ENCODE measurements at regions not wholly inside any gene's neighbourhood (a gene's known extent, or its start where the extent isn't known, plus 50 kb on each side); places are given as distances from the start of the nearest gene placed in this dataset.

- in situ Hi-C loops (cut with MboI; ENCODE audit: low sequenced_read_pairs), result no loop called here
- Histone ChIP-seq H3K4me1 (ENCODE audit: control insufficient read depth, insufficient read depth, low read length) (no peaks in the 10 kb centered on the region), H3K56ac (ENCODE audit: extremely low read depth, insufficient read depth, low read length) (no peak overlapping the region), H2BK20ac (ENCODE audit: low read depth, low read length) (no peak overlapping the region), H3K14ac (replicated peaks; ENCODE audit: low read depth, low read length) (no peak overlapping the region), H4K91ac (ENCODE audit: insufficient read depth, low read depth, low read length) (no peak overlapping the region), H3K4me3 (ENCODE audit: insufficient read depth, low read depth, low read length) (no peak overlapping the region), H3K36me3 (ENCODE audit: control insufficient read depth, insufficient read depth, low read length) (no peaks in the 10 kb centered on the region), H3K9me1 (ENCODE audit: insufficient read depth, low read length) (no peaks in the 10 kb centered on the region), H2AK9ac (replicated peaks; ENCODE audit: low read depth, low read length, poor library complexity) (no peak overlapping the region), H3K18ac (ENCODE audit: low read depth, low read length) (no peak overlapping the region), H3K27me3 (ENCODE audit: control insufficient read depth, insufficient read depth, low read length) (no peaks in the 10 kb centered on the region), H4K5ac (ENCODE audit: low read depth, low read length) (no peak overlapping the region), H3K9ac (ENCODE audit: low read depth, low read length) (no peak overlapping the region), H3K4ac (ENCODE audit: low read depth, low read length) (no peak overlapping the region), H4K8ac (ENCODE audit: low read depth in 2 of 2, low read length in 2 of 2) (no peak overlapping the region), H3K79me1 (ENCODE audit: low read depth in 1 of 2, low read length in 2 of 2) (no peaks in the 10 kb centered on the region), H2BK120ac (ENCODE audit: low read depth, low read length) (no peak overlapping the region), H2BK15ac (ENCODE audit: low read depth, low read length) (no peak overlapping the region), H2AFZ (replicated peaks; ENCODE audit: low read length, poor library complexity) (no peak overlapping the region), H3K27ac (ENCODE audit: insufficient read depth, low read length) (no peak overlapping the region), H2BK5ac (ENCODE audit: low read depth, low read length, poor library complexity, severe bottlenecking) (no peak overlapping the region), H2AK5ac (ENCODE audit: low read depth, low read length) (no peak overlapping the region), H3K9me3 (ENCODE audit: control insufficient read depth, insufficient read depth, low read length) (peaks cover 15% of the 10 kb centered on the region), H4K20me1 (ENCODE audit: insufficient read depth, low read length) (no peaks in the 10 kb centered on the region), H3K4me2 (ENCODE audit: low read depth, low read length) (no peak overlapping the region), H3K23ac (ENCODE audit: low read depth, low read length) (no peak overlapping the region)
- DNase-seq (no peak), ATAC-seq (ENCODE audit: low read depth) (no peak)
- WGBS, 2 experiments (ENCODE audit: extremely low coverage in 2 of 2, insufficient read length in 1 of 2), result 61% methylated on average over 5 of the region's 11 CpGs; no CpG with 5 or more reads in 1 of the 2 experiments
- BruUV-seq (replicated peaks), result no TSS peak
- TF ChIP-seq USF2 (IDR thresholded peaks at IDR 0.05; ENCODE audit: low read depth, low read length) (no peak), RCOR1 (IDR thresholded peaks at IDR 0.05; ENCODE audit: insufficient replicate concordance, low read length) (no peak), FOS (IDR thresholded peaks at IDR 0.05; ENCODE audit: low read depth, low read length) (no peak), MXI1 (IDR thresholded peaks at IDR 0.05; ENCODE audit: borderline replicate concordance, low read depth, low read length) (no peak), CHD1 (IDR thresholded peaks at IDR 0.05; ENCODE audit: low read depth, low read length) (no peak), CTCF (conservative IDR thresholded peaks at IDR 0.05; ENCODE audit: low read depth, low read length) (no peak), MAZ (IDR thresholded peaks at IDR 0.05; ENCODE audit: borderline replicate concordance, low read depth, low read length) (no peak), POLR2A (IDR thresholded peaks at IDR 0.05; ENCODE audit: low read depth, low read length) (no peak), NFE2L2 (IDR thresholded peaks at IDR 0.05; ENCODE audit: low read depth, low read length) (no peak), RFX5 (IDR thresholded peaks at IDR 0.05; ENCODE audit: low read depth, low read length) (no peak), MAFK (IDR thresholded peaks at IDR 0.05; ENCODE audit: low read depth, low read length) (no peak), ELK1 (IDR thresholded peaks at IDR 0.05; ENCODE audit: borderline replicate concordance, low read depth, low read length) (no peak), BHLHE40 (IDR thresholded peaks at IDR 0.05; ENCODE audit: low read depth, low read length) (no peak), SMC3 (IDR thresholded peaks at IDR 0.05; ENCODE audit: low read depth, low read length) (no peak), RAD21 (IDR thresholded peaks at IDR 0.05; ENCODE audit: low read length) (no peak)
- intact Hi-C loops (cut with micrococcal nuclease), result no loop called here
- dilution Hi-C loops (cut with HindIII; ENCODE audit: low sequenced_read_pairs, unreplicated experiment), result no loop called here
- ChIA-PET POLR2A (ENCODE audit: unreplicated experiment) (no interaction called here), CTCF (interaction anchor here (0.6 kb wide), 1 partner anchor 972 kb away, joined by 7 read pairs; no protein-coding TSS in a partner anchor)
Measured at GRCh38 chr15:93730724-93731123, 500.6 kb upstream of the MCTP2 start.
